NB4 (cell line): ENCODE measurements at regions not wholly inside any gene's neighbourhood (a gene's known extent, or its start where the extent isn't known, plus 50 kb on each side); places are given as distances from the start of the nearest gene placed in this dataset.

Source experiments
- CTCF ChIP-seq: IDR thresholded peaks from one replicate; pipeline ENCODE4 v1.5.1; 2012; ENCODE audit warnings: low read depth, low read length
- MAX ChIP-seq: IDR thresholded peaks from 2 replicates; pipeline ENCODE4 v1.6.1; 2011; ENCODE audit warnings: low read depth, low read length
- POLR2A ChIP-seq: IDR thresholded peaks from 2 replicates; pipeline ENCODE4 v1.6.1; 2011; ENCODE audit warnings: mild to moderate bottlenecking; ENCODE audit not compliant: insufficient read length; ENCODE audit errors: extremely low read depth

DNA sequence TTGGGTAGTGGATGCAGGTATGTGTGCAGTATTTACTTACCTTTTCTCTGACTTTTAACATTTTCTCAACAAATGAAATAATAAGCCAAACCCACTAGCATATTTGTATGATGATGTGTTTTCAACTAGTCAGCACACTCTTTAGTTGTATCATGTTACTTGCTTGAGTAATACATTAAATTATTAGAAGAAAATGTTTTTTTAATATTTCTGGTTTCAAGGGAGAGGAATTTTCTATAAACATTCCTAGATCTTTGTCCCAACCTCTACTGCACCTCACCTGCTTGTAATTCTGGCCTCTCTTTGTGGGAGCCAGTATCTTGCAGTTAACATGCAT, 161.8 kb upstream of the CBLB start:
- no peak for TF ChIP-seq CTCF
- no peak for TF ChIP-seq POLR2A
- TF ChIP-seq MAX, result no peak
